OCI-LY3 (cell line): ENCODE measurements at regions not wholly inside any gene's neighbourhood (a gene's known extent, or its start where the extent isn't known, plus 50 kb on each side); places are given as distances from the start of the nearest gene placed in this dataset.

Source experiments
- EZH2phosphoT487 ChIP-seq: fragments of 200-600 bp; shearing (Covaris generic); IDR thresholded peaks from 2 replicates; pipeline ENCODE4 v1.6.1; 2018; ENCODE audit warnings: antibody characterized with exemption, mixed run types, low read depth
- TF ChIP-seq, protein P1 (sequence below): fragments of 200-600, 300-600 bp; sonication (generic); IDR thresholded peaks from 2 replicates; pipeline ENCODE4 v1.5.1; 2014; ENCODE audit warnings: antibody characterized with exemption, low read length, low read depth

DNA sequence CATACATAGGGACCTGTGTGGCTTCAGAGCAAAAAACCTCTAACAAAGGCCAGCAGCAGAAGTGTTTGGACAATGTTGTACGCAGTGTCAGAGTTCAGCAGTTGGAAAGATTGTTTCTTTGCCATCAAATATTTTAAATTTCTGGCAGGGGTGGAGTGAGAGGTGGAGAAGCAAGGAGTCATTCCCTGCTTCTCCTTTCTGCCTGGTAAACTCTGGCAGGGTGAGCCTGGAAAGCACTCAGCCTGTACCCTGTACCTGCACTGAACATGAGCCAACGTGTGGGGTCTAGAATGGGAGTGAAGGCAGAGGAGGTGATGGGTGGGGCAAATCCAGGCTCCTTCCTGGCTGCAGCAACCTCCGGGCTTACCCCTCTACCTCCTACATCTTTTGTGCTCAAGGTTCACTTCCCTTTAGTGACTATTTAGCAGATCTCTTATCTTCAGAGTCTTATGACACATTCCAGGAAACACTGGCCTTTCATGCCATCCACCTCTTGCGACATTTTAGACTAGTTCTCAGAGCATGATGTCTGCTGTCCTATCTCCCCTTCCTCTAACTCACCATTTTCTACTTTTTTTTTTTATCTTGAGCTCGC lies 445.0 kb upstream of the PIK3R1 start:
- no peak for TF ChIP-seq EZH2phosphoT487
- TF ChIP-seq, protein P1, sequence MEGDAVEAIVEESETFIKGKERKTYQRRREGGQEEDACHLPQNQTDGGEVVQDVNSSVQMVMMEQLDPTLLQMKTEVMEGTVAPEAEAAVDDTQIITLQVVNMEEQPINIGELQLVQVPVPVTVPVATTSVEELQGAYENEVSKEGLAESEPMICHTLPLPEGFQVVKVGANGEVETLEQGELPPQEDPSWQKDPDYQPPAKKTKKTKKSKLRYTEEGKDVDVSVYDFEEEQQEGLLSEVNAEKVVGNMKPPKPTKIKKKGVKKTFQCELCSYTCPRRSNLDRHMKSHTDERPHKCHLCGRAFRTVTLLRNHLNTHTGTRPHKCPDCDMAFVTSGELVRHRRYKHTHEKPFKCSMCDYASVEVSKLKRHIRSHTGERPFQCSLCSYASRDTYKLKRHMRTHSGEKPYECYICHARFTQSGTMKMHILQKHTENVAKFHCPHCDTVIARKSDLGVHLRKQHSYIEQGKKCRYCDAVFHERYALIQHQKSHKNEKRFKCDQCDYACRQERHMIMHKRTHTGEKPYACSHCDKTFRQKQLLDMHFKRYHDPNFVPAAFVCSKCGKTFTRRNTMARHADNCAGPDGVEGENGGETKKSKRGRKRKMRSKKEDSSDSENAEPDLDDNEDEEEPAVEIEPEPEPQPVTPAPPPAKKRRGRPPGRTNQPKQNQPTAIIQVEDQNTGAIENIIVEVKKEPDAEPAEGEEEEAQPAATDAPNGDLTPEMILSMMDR: no peak
